ENCODE measurements at regions not wholly inside any gene's neighbourhood (a gene's known extent, or its start where the extent isn't known, plus 50 kb on each side); places are given as distances from the start of the nearest gene placed in this dataset.
A peak's percentile ranks its signal among the peaks of the same experiment; 100 is the strongest.

DNA sequence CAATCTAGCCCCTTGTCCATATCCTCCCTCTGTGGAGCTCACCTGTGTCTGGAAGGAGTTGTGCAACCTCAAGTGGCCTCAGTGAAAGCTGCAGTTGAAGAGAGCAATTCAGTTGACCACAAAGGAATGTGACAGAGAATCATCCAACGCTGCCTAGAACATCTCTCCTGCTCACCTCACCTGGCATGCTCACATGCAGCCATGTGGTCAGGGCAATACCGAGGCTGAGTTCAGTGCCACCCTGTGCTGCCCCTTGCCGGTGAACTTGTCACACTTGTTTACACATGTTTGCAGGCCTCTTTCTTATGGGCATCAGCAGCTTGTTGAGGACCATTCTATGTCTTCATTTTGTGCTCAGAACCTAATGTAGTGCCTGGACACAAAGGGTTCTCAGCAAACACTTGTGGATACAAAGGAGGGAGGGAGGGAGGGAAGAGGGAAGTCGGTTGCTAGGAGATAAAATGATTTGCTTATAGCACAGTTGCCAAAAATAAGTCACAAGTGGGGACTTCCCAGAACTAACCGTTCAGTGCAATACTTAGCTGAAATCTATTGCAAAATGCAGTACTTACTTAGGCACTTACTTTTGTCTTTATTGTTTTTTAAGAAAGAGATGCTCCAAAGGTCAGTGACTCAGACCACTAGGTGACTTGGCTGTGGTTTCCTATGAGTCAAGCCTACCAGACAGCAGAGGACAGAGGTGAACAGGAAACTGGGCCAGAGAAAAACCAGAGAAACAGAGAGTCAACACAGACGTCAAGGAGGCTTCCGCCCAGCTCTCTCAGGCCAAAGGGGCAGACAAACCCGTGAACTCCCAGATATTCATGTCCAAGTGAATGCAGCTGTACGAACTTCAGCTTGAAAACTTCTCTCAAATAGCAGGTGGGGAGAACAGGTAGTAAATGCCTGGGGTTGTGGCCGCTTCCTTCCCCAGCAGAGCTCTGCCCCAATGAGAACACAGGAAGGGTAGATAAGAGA, 227.8 kb upstream of the CTNNB1 start:
- TF ChIP-seq, protein P1, sequence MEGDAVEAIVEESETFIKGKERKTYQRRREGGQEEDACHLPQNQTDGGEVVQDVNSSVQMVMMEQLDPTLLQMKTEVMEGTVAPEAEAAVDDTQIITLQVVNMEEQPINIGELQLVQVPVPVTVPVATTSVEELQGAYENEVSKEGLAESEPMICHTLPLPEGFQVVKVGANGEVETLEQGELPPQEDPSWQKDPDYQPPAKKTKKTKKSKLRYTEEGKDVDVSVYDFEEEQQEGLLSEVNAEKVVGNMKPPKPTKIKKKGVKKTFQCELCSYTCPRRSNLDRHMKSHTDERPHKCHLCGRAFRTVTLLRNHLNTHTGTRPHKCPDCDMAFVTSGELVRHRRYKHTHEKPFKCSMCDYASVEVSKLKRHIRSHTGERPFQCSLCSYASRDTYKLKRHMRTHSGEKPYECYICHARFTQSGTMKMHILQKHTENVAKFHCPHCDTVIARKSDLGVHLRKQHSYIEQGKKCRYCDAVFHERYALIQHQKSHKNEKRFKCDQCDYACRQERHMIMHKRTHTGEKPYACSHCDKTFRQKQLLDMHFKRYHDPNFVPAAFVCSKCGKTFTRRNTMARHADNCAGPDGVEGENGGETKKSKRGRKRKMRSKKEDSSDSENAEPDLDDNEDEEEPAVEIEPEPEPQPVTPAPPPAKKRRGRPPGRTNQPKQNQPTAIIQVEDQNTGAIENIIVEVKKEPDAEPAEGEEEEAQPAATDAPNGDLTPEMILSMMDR (IDR thresholded peaks at IDR 0.05) = no peak
- peak; percentile 78 for TF ChIP-seq EP300 (IDR thresholded peaks at IDR 0.05)
